ENCODE measurements at regions not wholly inside any gene's neighbourhood (a gene's known extent, or its start where the extent isn't known, plus 50 kb on each side); places are given as distances from the start of the nearest gene placed in this dataset.

DNA sequence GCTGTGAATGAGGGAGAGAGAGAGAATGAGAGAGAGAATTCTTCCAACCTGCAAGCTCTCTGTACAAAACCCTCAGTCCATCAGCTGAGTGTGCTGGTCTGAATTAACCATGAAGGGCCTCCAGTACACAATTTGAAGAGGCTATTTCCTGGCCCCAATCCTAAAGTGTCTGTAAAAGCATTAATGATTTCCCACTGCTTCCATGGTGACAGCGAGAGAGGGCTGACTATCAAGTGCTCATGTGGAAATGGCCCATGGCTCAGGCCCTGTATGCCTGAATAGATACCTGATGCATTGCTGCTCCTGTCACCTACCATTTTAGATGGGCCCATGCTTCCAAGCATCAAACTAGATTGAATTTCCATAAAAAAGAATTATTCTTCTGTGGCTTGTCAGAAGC, 592.4 kb downstream of the KIF4B start:
- Histone ChIP-seq H3K9ac (replicated peaks; ENCODE audit: extremely low read depth, insufficient read depth, low read length) (no peak overlapping the region), H2AFZ (ENCODE audit: low read depth, low read length) (no peak overlapping the region), H3K27me3 (ENCODE audit: control insufficient read depth in 2 of 2, insufficient read depth in 2 of 2, low read length in 2 of 2) (no peaks in the 10 kb centered on the region), H3K9me1 (replicated peaks; ENCODE audit: control insufficient read depth, extremely low read depth, insufficient read depth, low read length) (no peaks in the 10 kb centered on the region), H3K4me2 (ENCODE audit: insufficient read depth, low read length) (no peak overlapping the region), H3K9me3 (replicated peaks; ENCODE audit: control insufficient read depth, insufficient read depth, low read length) (peaks cover 5% of the 10 kb centered on the region), H3K27ac (ENCODE audit: insufficient read depth, low read depth, low read length) (no peak overlapping the region), H3K4me3 (replicated peaks in 1 of 3; ENCODE audit: insufficient read depth in 1 of 3, low read depth in 1 of 3, low read length in 3 of 3) (no peak overlapping the region), H3K4me1 (ENCODE audit: control insufficient read depth, extremely low read depth, insufficient read depth, low read length) (no peaks in the 10 kb centered on the region), H4K20me1 (replicated peaks; ENCODE audit: control insufficient read depth, extremely low read depth, insufficient read depth, low read length) (no peaks in the 10 kb centered on the region), H3K36me3 (ENCODE audit: control insufficient read depth in 2 of 2, extremely low read depth in 1 of 2, insufficient read depth in 2 of 2, low read length in 2 of 2) (no peaks in the 10 kb centered on the region), H3K79me2 (ENCODE audit: control insufficient read depth, insufficient read depth, low read length) (no peaks in the 10 kb centered on the region)
- POLR2A ChIA-PET = no interaction called here
- CTCF ChIA-PET = no interaction called here
- dilution Hi-C loops (cut with MboI; ENCODE audit: extremely low pct_ligation_motif_present, low sequenced_read_pairs) (no loop called here), intact Hi-C loops (cut with micrococcal nuclease) (no loop called here)
- no TSS peak for BruUV-seq (replicated peaks)
- DNase-seq (ENCODE audit: low read depth, low spot score) (no peak), FAIRE-seq (no peak)
- TF ChIP-seq, protein P1, sequence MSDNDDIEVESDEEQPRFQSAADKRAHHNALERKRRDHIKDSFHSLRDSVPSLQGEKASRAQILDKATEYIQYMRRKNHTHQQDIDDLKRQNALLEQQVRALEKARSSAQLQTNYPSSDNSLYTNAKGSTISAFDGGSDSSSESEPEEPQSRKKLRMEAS (IDR thresholded peaks at IDR 0.05; ENCODE audit: insufficient read depth, insufficient read length) = no peak
- no peak for TF ChIP-seq POLR2AphosphoS5 (IDR thresholded peaks at IDR 0.05; ENCODE audit: insufficient read depth, low read depth, low read length)
- no peak for TF ChIP-seq MYC (IDR thresholded peaks at IDR 0.05; ENCODE audit: low read depth, low read length)
- no peak for TF ChIP-seq FOS (IDR thresholded peaks at IDR 0.05; ENCODE audit: borderline replicate concordance, insufficient read depth, low read length)
- TF ChIP-seq, protein P2, sequence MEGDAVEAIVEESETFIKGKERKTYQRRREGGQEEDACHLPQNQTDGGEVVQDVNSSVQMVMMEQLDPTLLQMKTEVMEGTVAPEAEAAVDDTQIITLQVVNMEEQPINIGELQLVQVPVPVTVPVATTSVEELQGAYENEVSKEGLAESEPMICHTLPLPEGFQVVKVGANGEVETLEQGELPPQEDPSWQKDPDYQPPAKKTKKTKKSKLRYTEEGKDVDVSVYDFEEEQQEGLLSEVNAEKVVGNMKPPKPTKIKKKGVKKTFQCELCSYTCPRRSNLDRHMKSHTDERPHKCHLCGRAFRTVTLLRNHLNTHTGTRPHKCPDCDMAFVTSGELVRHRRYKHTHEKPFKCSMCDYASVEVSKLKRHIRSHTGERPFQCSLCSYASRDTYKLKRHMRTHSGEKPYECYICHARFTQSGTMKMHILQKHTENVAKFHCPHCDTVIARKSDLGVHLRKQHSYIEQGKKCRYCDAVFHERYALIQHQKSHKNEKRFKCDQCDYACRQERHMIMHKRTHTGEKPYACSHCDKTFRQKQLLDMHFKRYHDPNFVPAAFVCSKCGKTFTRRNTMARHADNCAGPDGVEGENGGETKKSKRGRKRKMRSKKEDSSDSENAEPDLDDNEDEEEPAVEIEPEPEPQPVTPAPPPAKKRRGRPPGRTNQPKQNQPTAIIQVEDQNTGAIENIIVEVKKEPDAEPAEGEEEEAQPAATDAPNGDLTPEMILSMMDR (IDR thresholded peaks at IDR 0.05; ENCODE audit: extremely low read depth in 1 of 2, insufficient read depth in 1 of 2, low read depth in 1 of 2, low read length in 2 of 2) = no peak
- no peak for TF ChIP-seq GATA2 (IDR thresholded peaks at IDR 0.05; ENCODE audit: insufficient read depth, insufficient read length, low read depth, low read length)
- TF ChIP-seq JUN (IDR thresholded peaks at IDR 0.05; ENCODE audit: borderline replicate concordance, insufficient read depth, insufficient read length, low read depth) = no peak
- TF ChIP-seq POLR2A (IDR thresholded peaks at IDR 0.05; ENCODE audit: low read depth, low read length) = no peak

Data from endothelial cell of umbilical vein (primary cell).